GM23338 (cell line): ENCODE measurements at regions not wholly inside any gene's neighbourhood (a gene's known extent, or its start where the extent isn't known, plus 50 kb on each side); places are given as distances from the start of the nearest gene placed in this dataset.

Experiments used
- CREB1 ChIP-seq: fragments of 250-450 bp; sonication (Bioruptor Pico); IDR thresholded peaks from 2 replicates; pipeline ENCODE4 v1.5.0; 2020; ENCODE audit warnings: low read depth, mild to moderate bottlenecking, moderate library complexity
- EZH2 ChIP-seq: fragments of 200-600 bp; sonication (generic); IDR thresholded peaks from one replicate; pipeline ENCODE4 v1.8.0; 2017; ENCODE audit warnings: antibody characterized with exemption, mild to moderate bottlenecking, low read depth; ENCODE audit not compliant: unreplicated experiment
- EZH2phosphoT487 ChIP-seq: fragments of 200-600 bp; sonication (generic); IDR thresholded peaks from one replicate; pipeline ENCODE4 v1.8.1; 2018; ENCODE audit warnings: antibody characterized with exemption; ENCODE audit not compliant: unreplicated experiment
- JUNB ChIP-seq: IDR thresholded peaks from one replicate; pipeline ENCODE4 v1.6.1; 2016; ENCODE audit warnings: antibody characterized with exemption; ENCODE audit not compliant: unreplicated experiment
- NANOG ChIP-seq: IDR thresholded peaks from 2 replicates; pipeline ENCODE4 v1.6.1; 2016; ENCODE audit warnings: antibody characterized with exemption, borderline replicate concordance
- POLR2AphosphoS5 ChIP-seq: IDR thresholded peaks from 2 replicates; pipeline ENCODE4 v1.6.1; 2016; ENCODE audit warnings: antibody characterized with exemption, low read depth
- REST ChIP-seq: IDR thresholded peaks from one replicate; pipeline ENCODE4 v1.6.1; 2018; ENCODE audit warnings: antibody characterized with exemption; ENCODE audit not compliant: unreplicated experiment
- STAT1 ChIP-seq: IDR thresholded peaks from one replicate; pipeline ENCODE4 v1.6.1; 2016; ENCODE audit warnings: antibody characterized with exemption; ENCODE audit not compliant: unreplicated experiment
- ZNF114 ChIP-seq: fragments of 250-450 bp; sonication (Bioruptor Pico); IDR thresholded peaks from 2 replicates; pipeline ENCODE4 v1.5.0; 2020; ENCODE audit warnings: mild to moderate bottlenecking, moderate library complexity
- ZNF331 ChIP-seq: fragments of 250-450 bp; sonication (Bioruptor Pico); IDR thresholded peaks from 2 replicates; pipeline ENCODE4 v1.5.0; 2020; ENCODE audit warnings: low read depth, mild to moderate bottlenecking, moderate library complexity
- ZNF462 ChIP-seq: fragments of 250-450 bp; sonication (Bioruptor Pico); IDR thresholded peaks from 2 replicates; pipeline ENCODE4 v1.5.0; 2020; ENCODE audit warnings: mild to moderate bottlenecking, moderate library complexity
- TF ChIP-seq, protein P1 (sequence below), 2 experiments: fragments of 200-600 bp in 1 of 2; sonication (generic) in 1 of 2; conservative IDR thresholded peaks; 2 replicates each; pipeline versions ENCODE4 v1.5.1 to v1.6.1; 2016 to 2017; ENCODE audit warnings: antibody characterized with exemption in 2 of 2, low read depth in 2 of 2, mild to moderate bottlenecking in 2 of 2, moderate library complexity in 1 of 2
- TF ChIP-seq, protein P2 (sequence below): IDR thresholded peaks from 2 replicates; pipeline ENCODE4 v1.6.1; 2016; ENCODE audit warnings: antibody characterized with exemption

DNA sequence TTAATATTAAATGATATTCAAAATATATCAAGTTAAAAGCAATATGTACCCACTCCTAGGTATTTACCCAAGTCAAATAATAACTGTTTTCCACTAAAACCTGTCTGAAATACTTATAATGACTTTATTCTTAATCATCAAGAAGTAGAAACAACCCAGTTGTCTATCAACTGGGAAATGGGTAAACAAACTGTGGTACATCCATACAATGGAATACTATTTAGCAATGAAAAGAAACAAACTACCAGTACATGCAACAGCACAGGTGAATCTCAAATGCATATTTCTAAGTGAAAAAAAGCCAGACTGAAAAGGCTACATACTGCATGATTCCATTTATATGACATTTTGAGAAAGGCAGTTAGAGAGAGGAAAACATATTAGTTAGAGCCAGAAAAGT lies 559.9 kb downstream of the MBD2 start:
- TF ChIP-seq, protein P1, sequence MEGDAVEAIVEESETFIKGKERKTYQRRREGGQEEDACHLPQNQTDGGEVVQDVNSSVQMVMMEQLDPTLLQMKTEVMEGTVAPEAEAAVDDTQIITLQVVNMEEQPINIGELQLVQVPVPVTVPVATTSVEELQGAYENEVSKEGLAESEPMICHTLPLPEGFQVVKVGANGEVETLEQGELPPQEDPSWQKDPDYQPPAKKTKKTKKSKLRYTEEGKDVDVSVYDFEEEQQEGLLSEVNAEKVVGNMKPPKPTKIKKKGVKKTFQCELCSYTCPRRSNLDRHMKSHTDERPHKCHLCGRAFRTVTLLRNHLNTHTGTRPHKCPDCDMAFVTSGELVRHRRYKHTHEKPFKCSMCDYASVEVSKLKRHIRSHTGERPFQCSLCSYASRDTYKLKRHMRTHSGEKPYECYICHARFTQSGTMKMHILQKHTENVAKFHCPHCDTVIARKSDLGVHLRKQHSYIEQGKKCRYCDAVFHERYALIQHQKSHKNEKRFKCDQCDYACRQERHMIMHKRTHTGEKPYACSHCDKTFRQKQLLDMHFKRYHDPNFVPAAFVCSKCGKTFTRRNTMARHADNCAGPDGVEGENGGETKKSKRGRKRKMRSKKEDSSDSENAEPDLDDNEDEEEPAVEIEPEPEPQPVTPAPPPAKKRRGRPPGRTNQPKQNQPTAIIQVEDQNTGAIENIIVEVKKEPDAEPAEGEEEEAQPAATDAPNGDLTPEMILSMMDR (conservative IDR thresholded peaks at IDR 0.05; ENCODE audit: low read depth in 2 of 2) = no peak
- TF ChIP-seq POLR2AphosphoS5 = no peak
- no peak for TF ChIP-seq JUNB
- no peak for TF ChIP-seq REST
- no peak for TF ChIP-seq ZNF114 (CRISPR knock-in tag)
- no peak for TF ChIP-seq EZH2phosphoT487
- no peak for TF ChIP-seq EZH2
- TF ChIP-seq ZNF331 (CRISPR knock-in tag) = no peak
- TF ChIP-seq, protein P2, sequence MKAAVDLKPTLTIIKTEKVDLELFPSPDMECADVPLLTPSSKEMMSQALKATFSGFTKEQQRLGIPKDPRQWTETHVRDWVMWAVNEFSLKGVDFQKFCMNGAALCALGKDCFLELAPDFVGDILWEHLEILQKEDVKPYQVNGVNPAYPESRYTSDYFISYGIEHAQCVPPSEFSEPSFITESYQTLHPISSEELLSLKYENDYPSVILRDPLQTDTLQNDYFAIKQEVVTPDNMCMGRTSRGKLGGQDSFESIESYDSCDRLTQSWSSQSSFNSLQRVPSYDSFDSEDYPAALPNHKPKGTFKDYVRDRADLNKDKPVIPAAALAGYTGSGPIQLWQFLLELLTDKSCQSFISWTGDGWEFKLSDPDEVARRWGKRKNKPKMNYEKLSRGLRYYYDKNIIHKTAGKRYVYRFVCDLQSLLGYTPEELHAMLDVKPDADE = no peak
- no peak for TF ChIP-seq CREB1 (CRISPR knock-in tag)
- no peak for TF ChIP-seq NANOG
- TF ChIP-seq ZNF462 (CRISPR knock-in tag) = no peak
- TF ChIP-seq STAT1 = no peak
